ENCODE measurements at regions not wholly inside any gene's neighbourhood (a gene's known extent, or its start where the extent isn't known, plus 50 kb on each side); places are given as distances from the start of the nearest gene placed in this dataset.
"Not testable (repeated sequence)": the region's sequence is repeated elsewhere in the genome, so short reads cannot be mapped to it uniquely, and the experiment has no call there.

DNA sequence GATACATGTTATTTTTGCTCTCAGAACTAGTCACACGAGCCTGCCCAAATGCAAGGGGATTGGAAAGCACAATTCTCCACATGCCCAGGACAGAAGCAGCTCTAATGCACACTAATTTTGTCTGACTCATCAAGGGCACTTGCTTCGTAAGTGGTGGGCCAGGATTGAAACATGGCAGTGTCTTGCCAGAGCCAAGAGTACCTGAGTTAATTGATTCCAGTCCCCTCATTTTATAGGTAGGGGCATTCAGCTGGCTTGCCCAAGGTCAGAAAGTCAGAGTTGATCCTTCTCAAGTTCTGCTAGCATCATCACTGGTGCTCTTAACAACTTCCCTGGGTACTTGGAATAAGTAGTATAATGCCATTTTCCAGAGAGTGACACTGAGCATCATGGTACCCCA lies 356.1 kb downstream of the ZNF326 start:
- Histone ChIP-seq H3K36me3 (ENCODE audit: insufficient read depth, low read length) (no peaks in the 10 kb centered on the region), H3K9ac (ENCODE audit: low read length) (no peak overlapping the region), H3K4me3 (ENCODE audit: insufficient read depth, low read depth, low read length) (no peak overlapping the region), H3K27ac (ENCODE audit: low read depth, low read length) (no peak overlapping the region), H3K9me3 (ENCODE audit: insufficient read depth, low read depth, low read length) (peaks cover 6% of the 10 kb centered on the region), H3K4me2 (ENCODE audit: low read length) (no peak overlapping the region), H3K27me3 (ENCODE audit: insufficient read depth, low read length) (no peaks in the 10 kb centered on the region), H2AFZ (ENCODE audit: low read depth, low read length) (no peak overlapping the region), H3K79me2 (ENCODE audit: insufficient read depth, low read length) (no peaks in the 10 kb centered on the region), H4K20me1 (ENCODE audit: insufficient read depth, low read length) (no peaks in the 10 kb centered on the region), H3K4me1 (ENCODE audit: insufficient read depth, low read length) (no peaks in the 10 kb centered on the region)
- TF ChIP-seq, protein P1, sequence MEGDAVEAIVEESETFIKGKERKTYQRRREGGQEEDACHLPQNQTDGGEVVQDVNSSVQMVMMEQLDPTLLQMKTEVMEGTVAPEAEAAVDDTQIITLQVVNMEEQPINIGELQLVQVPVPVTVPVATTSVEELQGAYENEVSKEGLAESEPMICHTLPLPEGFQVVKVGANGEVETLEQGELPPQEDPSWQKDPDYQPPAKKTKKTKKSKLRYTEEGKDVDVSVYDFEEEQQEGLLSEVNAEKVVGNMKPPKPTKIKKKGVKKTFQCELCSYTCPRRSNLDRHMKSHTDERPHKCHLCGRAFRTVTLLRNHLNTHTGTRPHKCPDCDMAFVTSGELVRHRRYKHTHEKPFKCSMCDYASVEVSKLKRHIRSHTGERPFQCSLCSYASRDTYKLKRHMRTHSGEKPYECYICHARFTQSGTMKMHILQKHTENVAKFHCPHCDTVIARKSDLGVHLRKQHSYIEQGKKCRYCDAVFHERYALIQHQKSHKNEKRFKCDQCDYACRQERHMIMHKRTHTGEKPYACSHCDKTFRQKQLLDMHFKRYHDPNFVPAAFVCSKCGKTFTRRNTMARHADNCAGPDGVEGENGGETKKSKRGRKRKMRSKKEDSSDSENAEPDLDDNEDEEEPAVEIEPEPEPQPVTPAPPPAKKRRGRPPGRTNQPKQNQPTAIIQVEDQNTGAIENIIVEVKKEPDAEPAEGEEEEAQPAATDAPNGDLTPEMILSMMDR (IDR thresholded peaks at IDR 0.05; ENCODE audit: insufficient read depth, low read depth, low read length): no peak
- no peak for TF ChIP-seq EZH2 (IDR thresholded peaks at IDR 0.05; ENCODE audit: insufficient read depth, low read length)
- Mint-ChIP-seq H3K27me3 (ENCODE audit: low read depth, unreplicated experiment) (peaks cover 6% of the 10 kb centered on the region), H3K36me3 (ENCODE audit: low read depth, unreplicated experiment) (no peaks in the 10 kb centered on the region), H3K9me3 (ENCODE audit: unreplicated experiment) (peaks cover 6% of the 10 kb centered on the region), H3K27ac (ENCODE audit: unreplicated experiment) (no peak overlapping the region), H3K4me1 (ENCODE audit: low read depth, unreplicated experiment) (no peaks in the 10 kb centered on the region), H3K4me3 (ENCODE audit: unreplicated experiment) (no peak overlapping the region)
- DNase-seq (ENCODE audit: low read depth): no peak
- no peak for FAIRE-seq

DNA sequence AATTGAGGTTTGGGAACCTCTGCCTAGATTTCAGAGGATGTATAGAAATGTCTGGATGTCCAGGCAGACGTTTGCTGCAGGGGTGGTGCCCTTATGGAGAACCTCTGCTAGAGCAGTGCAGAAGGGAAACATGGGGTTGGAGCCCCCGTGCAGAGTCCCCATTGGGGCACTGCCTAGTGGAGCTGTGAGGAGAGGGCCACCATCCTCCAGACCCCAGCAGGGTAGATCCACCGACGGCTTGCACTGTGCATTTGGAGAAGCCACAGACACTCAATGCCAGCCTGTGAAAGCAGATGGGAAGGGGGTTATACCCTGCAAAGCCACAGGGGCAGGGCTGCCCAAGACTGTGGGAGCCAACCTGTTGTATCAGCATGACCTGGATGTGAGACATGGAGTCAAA lies 354.6 kb downstream of the ZNF326 start:
- peaks cover 6% of the 10 kb centered on the region for H3K9me3 ChIP-seq (ENCODE audit: insufficient read depth, low read depth, low read length)
- H4K20me1 ChIP-seq (ENCODE audit: insufficient read depth, low read length): no peaks in the 10 kb centered on the region
- no peaks in the 10 kb centered on the region for H3K4me1 ChIP-seq (ENCODE audit: insufficient read depth, low read length)
- FAIRE-seq (no peak), DNase-seq (ENCODE audit: low read depth) (no peak)
- peaks cover 4% of the 10 kb centered on the region for H3K4me1 Mint-ChIP-seq (ENCODE audit: low read depth, unreplicated experiment)
- H3K36me3 Mint-ChIP-seq (ENCODE audit: low read depth, unreplicated experiment): no peaks in the 10 kb centered on the region
- H3K9me3 Mint-ChIP-seq (ENCODE audit: unreplicated experiment): peaks cover 6% of the 10 kb centered on the region
- no peaks in the 10 kb centered on the region for H3K79me2 ChIP-seq (ENCODE audit: insufficient read depth, low read length)
- H3K4me2 ChIP-seq (ENCODE audit: low read length): no peak overlapping the region
- H3K36me3 ChIP-seq (ENCODE audit: insufficient read depth, low read length): no peaks in the 10 kb centered on the region
- H3K4me3 ChIP-seq (ENCODE audit: insufficient read depth, low read depth, low read length): no peak overlapping the region
- no peak overlapping the region for H3K9ac ChIP-seq (ENCODE audit: low read length)
- H3K27ac Mint-ChIP-seq (ENCODE audit: unreplicated experiment): no peak overlapping the region
- no peaks in the 10 kb centered on the region for H3K27me3 ChIP-seq (ENCODE audit: insufficient read depth, low read length)
- H3K4me3 Mint-ChIP-seq (ENCODE audit: unreplicated experiment): no peak overlapping the region
- TF ChIP-seq EZH2 (IDR thresholded peaks at IDR 0.05; ENCODE audit: insufficient read depth, low read length): no peak
- no peak overlapping the region for H3K27ac ChIP-seq (ENCODE audit: low read depth, low read length)
- no peaks in the 10 kb centered on the region for H3K27me3 Mint-ChIP-seq (ENCODE audit: low read depth, unreplicated experiment)
- no peak overlapping the region for H2AFZ ChIP-seq (ENCODE audit: low read depth, low read length)

DNA sequence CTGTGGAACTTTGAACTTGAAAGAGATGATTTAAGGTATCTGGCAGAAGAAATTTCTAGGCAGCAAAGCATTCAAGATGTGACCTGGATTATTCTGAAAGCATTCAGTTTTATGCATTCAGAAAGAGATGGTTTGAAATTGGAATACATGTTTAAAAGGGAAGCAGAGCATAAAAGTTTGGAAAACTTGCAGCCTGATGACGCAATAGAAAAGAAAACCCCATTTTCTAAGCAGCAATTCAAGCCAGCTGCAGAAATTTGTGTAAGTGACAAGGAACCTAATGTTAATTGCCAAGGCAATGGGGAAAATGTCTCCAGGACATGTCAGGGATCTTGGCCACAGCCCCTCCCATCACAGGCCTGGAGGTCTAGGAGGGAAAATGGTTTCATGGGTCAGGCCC lies 354.0 kb downstream of the ZNF326 start:
- H3K27me3 Mint-ChIP-seq (ENCODE audit: low read depth, unreplicated experiment): no peaks in the 10 kb centered on the region
- no peak for TF ChIP-seq EZH2 (IDR thresholded peaks at IDR 0.05; ENCODE audit: insufficient read depth, low read length)
- TF ChIP-seq, protein P1 (IDR thresholded peaks at IDR 0.05; ENCODE audit: insufficient read depth, low read depth, low read length): no peak
- H3K27ac Mint-ChIP-seq (ENCODE audit: unreplicated experiment): no peak overlapping the region
- no peaks in the 10 kb centered on the region for H3K36me3 ChIP-seq (ENCODE audit: insufficient read depth, low read length)
- H2AFZ ChIP-seq (ENCODE audit: low read depth, low read length): no peak overlapping the region
- H3K36me3 Mint-ChIP-seq (ENCODE audit: low read depth, unreplicated experiment): no peaks in the 10 kb centered on the region
- peaks cover 4% of the 10 kb centered on the region for H3K4me1 Mint-ChIP-seq (ENCODE audit: low read depth, unreplicated experiment)
- no peak overlapping the region for H3K27ac ChIP-seq (ENCODE audit: low read depth, low read length)
- H3K9ac ChIP-seq (ENCODE audit: low read length): no peak overlapping the region
- no peaks in the 10 kb centered on the region for H4K20me1 ChIP-seq (ENCODE audit: insufficient read depth, low read length)
- H3K4me1 ChIP-seq (ENCODE audit: insufficient read depth, low read length): no peaks in the 10 kb centered on the region
- DNase-seq (ENCODE audit: low read depth): no peak
- H3K4me2 ChIP-seq (ENCODE audit: low read length): no peak overlapping the region
- H3K9me3 Mint-ChIP-seq (ENCODE audit: unreplicated experiment): peaks cover 6% of the 10 kb centered on the region
- H3K4me3 Mint-ChIP-seq (ENCODE audit: unreplicated experiment): no peak overlapping the region
- no peaks in the 10 kb centered on the region for H3K79me2 ChIP-seq (ENCODE audit: insufficient read depth, low read length)
- peaks cover 6% of the 10 kb centered on the region for H3K9me3 ChIP-seq (ENCODE audit: insufficient read depth, low read depth, low read length)
- H3K27me3 ChIP-seq (ENCODE audit: insufficient read depth, low read length): no peaks in the 10 kb centered on the region
- no peak for FAIRE-seq
- H3K4me3 ChIP-seq (ENCODE audit: insufficient read depth, low read depth, low read length): no peak overlapping the region

DNA sequence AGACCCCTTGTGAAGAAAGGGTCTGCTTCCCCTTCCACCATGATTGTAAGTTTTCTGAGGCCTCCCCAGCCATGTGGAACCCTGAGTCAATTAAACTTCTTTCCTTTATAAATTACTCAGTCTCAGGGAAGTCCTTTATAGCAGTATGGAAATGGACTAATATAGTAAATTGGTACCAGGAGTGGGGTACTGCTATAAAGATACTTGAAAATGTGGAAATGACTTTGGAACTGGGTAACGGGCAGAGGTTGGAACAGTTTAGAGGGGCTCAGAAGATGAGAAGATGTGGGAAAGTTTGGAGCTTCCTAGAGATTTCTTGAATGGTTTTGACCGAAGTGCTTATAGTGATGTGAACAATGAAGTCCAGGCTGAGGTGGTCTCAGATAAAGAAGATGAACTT lies 353.5 kb downstream of the ZNF326 start:
- not testable (repeated sequence) for H3K27ac ChIP-seq (ENCODE audit: low read depth, low read length); H3K4me3 ChIP-seq (ENCODE audit: insufficient read depth, low read depth, low read length); H3K4me1 Mint-ChIP-seq (ENCODE audit: low read depth, unreplicated experiment); H2AFZ ChIP-seq (ENCODE audit: low read depth, low read length); H3K4me2 ChIP-seq (ENCODE audit: low read length); H3K4me1 ChIP-seq (ENCODE audit: insufficient read depth, low read length); H3K79me2 ChIP-seq (ENCODE audit: insufficient read depth, low read length); H3K9me3 Mint-ChIP-seq (ENCODE audit: unreplicated experiment); H3K4me3 Mint-ChIP-seq (ENCODE audit: unreplicated experiment); H3K27me3 ChIP-seq (ENCODE audit: insufficient read depth, low read length); DNase-seq (ENCODE audit: low read depth); H3K36me3 Mint-ChIP-seq (ENCODE audit: low read depth, unreplicated experiment); H4K20me1 ChIP-seq (ENCODE audit: insufficient read depth, low read length); H3K9ac ChIP-seq (ENCODE audit: low read length); H3K27me3 Mint-ChIP-seq (ENCODE audit: low read depth, unreplicated experiment); FAIRE-seq; H3K27ac Mint-ChIP-seq (ENCODE audit: unreplicated experiment); H3K9me3 ChIP-seq (ENCODE audit: insufficient read depth, low read depth, low read length); H3K36me3 ChIP-seq (ENCODE audit: insufficient read depth, low read length)
